Stomach (tissue), 4 donors: ENCODE measurements at regions not wholly inside any gene's neighbourhood (a gene's known extent, or its start where the extent isn't known, plus 50 kb on each side); places are given as distances from the start of the nearest gene placed in this dataset.
"Not testable (repeated sequence)": the region's sequence is repeated elsewhere in the genome, so short reads cannot be mapped to it uniquely, and the experiment has no call there.

Experiments used
- CTCF ChIP-seq, 7 experiments: fragments of 450-650 bp in 4 of 7; fragments of 200-600 bp in 3 of 7; sonication (generic) in 3 of 7; IDR thresholded peaks; one replicate each; pipeline ENCODE4 v1.5.1; 2016 to 2019; ENCODE audit warnings: antibody characterized with exemption in 7 of 7, control low read depth in 2 of 7, mild to moderate bottlenecking in 1 of 7
- EP300 ChIP-seq: sonication (generic); formaldehyde crosslinking; IDR thresholded peaks from one replicate; pipeline ENCODE4 v1.6.1; 2017; ENCODE audit warnings: antibody characterized with exemption
- POLR2AphosphoS5 ChIP-seq, 3 donors: sonication (generic); formaldehyde crosslinking; IDR thresholded peaks; one replicate each; pipeline ENCODE4 v1.6.1; 2016; ENCODE audit warnings: antibody characterized with exemption in 3 of 3

- not testable (repeated sequence) for TF ChIP-seq CTCF (IDR thresholded peaks at IDR 0.05); EP300; POLR2AphosphoS5 (IDR thresholded peaks at IDR 0.05)
Observed at GRCh38 chr22:22189796-22190195, 54.8 kb upstream of the VPREB1 start.
